Tibial nerve (tissue), 4 donors: ENCODE measurements at regions not wholly inside any gene's neighbourhood (a gene's known extent, or its start where the extent isn't known, plus 50 kb on each side); places are given as distances from the start of the nearest gene placed in this dataset. TPM values are rescaled to one million over a fixed set of nuclear protein-coding genes. Genes with fewer than 3 reads are reported as not detected.

Experiments used
- DNase-seq, 2 donors: peaks; one replicate each; pipeline ENCODE4 v3.0.0-alpha.2; 2019; ENCODE audit warnings: low spot score in 2 of 2
- H3K27ac ChIP-seq, 4 donors: fragments of 200-600 bp; sonication (generic) in 3 of 4; one replicate each; pipeline ENCODE4 v1.5.1; 2017 to 2019; ENCODE audit warnings: mild to moderate bottlenecking in 1 of 4
- H3K27me3 ChIP-seq, 2 donors: fragments of 200-600 bp; sonication (generic) in 1 of 2; one replicate each; pipeline versions ENCODE4 v1.5.1 to v1.6.0; 2017 to 2019
- H3K36me3 ChIP-seq, 3 donors: fragments of 200-600 bp; sonication (generic); one replicate each; pipeline ENCODE4 v1.5.1; 2018 to 2019
- H3K4me1 ChIP-seq, 4 donors: fragments of 200-600 bp; sonication (generic) in 3 of 4; one replicate each; pipeline ENCODE4 v1.5.1; 2017 to 2019
- H3K4me3 ChIP-seq, 4 donors: fragments of 200-600 bp; sonication (generic) in 3 of 4; one replicate each; pipeline ENCODE4 v1.5.1; 2017 to 2019; ENCODE audit warnings: mild to moderate bottlenecking in 1 of 4, moderate library complexity in 1 of 4
- H3K9me3 ChIP-seq, 4 donors: fragments of 200-600 bp; sonication (generic) in 3 of 4; one replicate each; pipeline ENCODE4 v1.5.1; 2017 to 2019
- CTCF ChIP-seq, 5 experiments: fragments of 200-600 bp in 3 of 5; fragments of 450-650 bp in 2 of 5; sonication (generic) in 3 of 5; IDR thresholded peaks; one replicate each; pipeline ENCODE4 v1.5.1; 2016 to 2019; ENCODE audit warnings: antibody characterized with exemption in 5 of 5, mild to moderate bottlenecking in 3 of 5, moderate library complexity in 2 of 5
- EP300 ChIP-seq, 2 donors: sonication (generic); formaldehyde crosslinking; IDR thresholded peaks; one replicate each; pipeline ENCODE4 v1.6.1; 2017; ENCODE audit warnings: antibody characterized with exemption in 2 of 2, mild to moderate bottlenecking in 1 of 2
- POLR2A ChIP-seq, 2 donors: fragments of 450-650 bp; IDR thresholded peaks; one replicate each; pipeline ENCODE4 v1.6.1; 2017; ENCODE audit warnings: antibody characterized with exemption in 2 of 2, mild to moderate bottlenecking in 2 of 2, moderate library complexity in 2 of 2
- WGBS, 2 donors: methylation state at CpG; one replicate each; pipeline ENCODE4 v1.1.5; 2018; 5-methylcytosine and 5-hydroxymethylcytosine counted together
- small RNA-seq: library from RNA; depleted of rRNA; stranded (forward); fragments of <200 nt; gene quantifications from one replicate; pipeline ENCODE3, GENCODE V24; 2016

DNA sequence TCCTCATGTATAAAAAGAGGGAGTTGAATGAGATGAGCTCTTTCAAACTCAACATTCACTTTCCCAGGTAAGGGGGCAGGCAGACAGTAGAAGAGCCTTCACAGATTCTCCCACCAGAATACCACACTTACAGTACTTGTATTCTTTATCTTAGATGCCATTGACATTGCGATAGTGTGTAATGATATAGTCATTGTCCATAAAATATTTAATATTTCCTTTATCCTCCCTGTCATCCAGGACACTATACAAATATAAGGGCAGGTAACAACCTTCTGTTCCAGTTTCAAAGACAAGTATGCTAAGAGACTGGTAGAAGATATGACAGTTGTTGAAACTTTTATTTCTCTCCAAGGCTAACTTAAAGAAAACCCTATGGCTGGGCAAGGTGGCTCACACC is 56.5 kb upstream of the MTF2 start:
- DNase-seq, result no peak
- 90 to 92% methylated on average over 1 of the region's 1 CpG for WGBS, 2 donors
- Histone ChIP-seq H3K4me3 (no peak overlapping the region), H3K9me3 (no peaks in the 10 kb centered on the region), H3K27ac (no peak overlapping the region), H3K36me3 (no peaks in the 10 kb centered on the region), H3K4me1 (no peaks in the 10 kb centered on the region), H3K27me3 (no peaks in the 10 kb centered on the region)
- no peak for TF ChIP-seq CTCF (IDR thresholded peaks at IDR 0.05)
- TF ChIP-seq EP300 (IDR thresholded peaks at IDR 0.05), result no peak
- TF ChIP-seq POLR2A (IDR thresholded peaks at IDR 0.05), result no peak

GRCh38 chr1:93023281-93023680 is 55.8 kb upstream of the MTF2 start:
- H3K4me3 ChIP-seq, result no peak overlapping the region
- no peaks in the 10 kb centered on the region for H3K27me3 ChIP-seq
- 22 to 30% methylated on average over 3 of the region's 3 CpGs for WGBS, 2 donors
- H3K36me3 ChIP-seq, result no peaks in the 10 kb centered on the region
- H3K9me3 ChIP-seq, result no peaks in the 10 kb centered on the region
- H3K4me1 ChIP-seq, result no peaks in the 10 kb centered on the region
- H3K27ac ChIP-seq, result no peak overlapping the region
- TF ChIP-seq EP300 (IDR thresholded peaks at IDR 0.05) (no peak), CTCF (IDR thresholded peaks at IDR 0.05) (no peak)
- no peak for DNase-seq

- no peaks in the 10 kb centered on the region for H3K36me3 ChIP-seq
- TF ChIP-seq CTCF (IDR thresholded peaks at IDR 0.05), result no peak
- TF ChIP-seq EP300 (IDR thresholded peaks at IDR 0.05), result no peak
- no peak for TF ChIP-seq POLR2A (IDR thresholded peaks at IDR 0.05)
- 76 to 78% methylated on average over 3 of the region's 3 CpGs for WGBS, 2 donors
- H3K9me3 ChIP-seq, result no peaks in the 10 kb centered on the region
- no peak overlapping the region for H3K4me3 ChIP-seq
- no peaks in the 10 kb centered on the region for H3K27me3 ChIP-seq
- no peak overlapping the region for H3K27ac ChIP-seq
- no peak for DNase-seq
- H3K4me1 ChIP-seq, result no peaks in the 10 kb centered on the region
These were observed 53.5 kb upstream of the MTF2 start for GRCh38 chr1:93025572-93025971.

DNA sequence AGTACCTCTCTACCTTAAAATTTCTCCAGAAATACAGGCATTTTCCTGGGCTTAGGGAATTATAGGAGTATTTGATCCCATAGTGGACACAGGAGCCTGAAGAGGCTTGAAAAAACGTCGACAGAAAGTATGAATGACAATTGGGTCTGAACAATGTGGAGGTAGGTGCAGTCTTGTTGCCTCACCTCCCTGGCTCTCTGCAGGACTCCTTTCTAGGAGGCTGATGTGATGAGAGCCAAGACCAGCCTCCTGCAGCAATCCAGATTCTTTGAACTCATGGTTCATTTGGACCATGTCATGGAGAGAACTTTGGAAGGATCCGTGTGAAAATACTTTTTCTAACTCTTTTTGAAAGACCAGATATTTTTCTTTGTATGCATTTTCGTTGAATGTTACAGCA is 50.5 kb upstream of the MTF2 start:
- no peaks in the 10 kb centered on the region for H3K27me3 ChIP-seq
- H3K4me1 ChIP-seq, result no peaks in the 10 kb centered on the region
- TF ChIP-seq POLR2A (IDR thresholded peaks at IDR 0.05) (no peak), EP300 (IDR thresholded peaks at IDR 0.05) (no peak), CTCF (IDR thresholded peaks at IDR 0.05) (no peak)
- H3K36me3 ChIP-seq, result no peaks in the 10 kb centered on the region
- no peak overlapping the region for H3K27ac ChIP-seq
- H3K9me3 ChIP-seq, result no peaks in the 10 kb centered on the region
- no peak for DNase-seq
- no peak overlapping the region for H3K4me3 ChIP-seq
- WGBS, 2 donors, result 45 to 46% methylated on average over 4 of the region's 4 CpGs

Small RNAs in the stretch of these regions (small RNA-seq; reads per million reads assigned to genes)
- gene RF00019, result not detected
- gene RN7SKP123, result not detected
